Sigmoid colon (tissue), 4 donors: ENCODE measurements at regions not wholly inside any gene's neighbourhood (a gene's known extent, or its start where the extent isn't known, plus 50 kb on each side); places are given as distances from the start of the nearest gene placed in this dataset.

Experiments
- POLR2A ChIP-seq, 2 donors: fragments of 450-650 bp; IDR thresholded peaks; one replicate each; pipeline ENCODE4 v1.6.1; 2016; ENCODE audit warnings: antibody characterized with exemption in 2 of 2, mild to moderate bottlenecking in 2 of 2, moderate library complexity in 2 of 2
- POLR2AphosphoS5 ChIP-seq, 4 donors: sonication (generic); formaldehyde crosslinking; IDR thresholded peaks; one replicate each; pipeline ENCODE4 v1.6.1; 2017; ENCODE audit warnings: antibody characterized with exemption in 4 of 4
- TF ChIP-seq, protein P1 (sequence below), 4 experiments: fragments of 450-650 bp in 3 of 4; fragments of 200-600 bp in 1 of 4; IDR thresholded peaks; one replicate each; pipeline ENCODE4 v1.5.1; 2016 to 2019; ENCODE audit warnings: antibody characterized with exemption in 4 of 4, mild to moderate bottlenecking in 3 of 4, moderate library complexity in 2 of 4

DNA sequence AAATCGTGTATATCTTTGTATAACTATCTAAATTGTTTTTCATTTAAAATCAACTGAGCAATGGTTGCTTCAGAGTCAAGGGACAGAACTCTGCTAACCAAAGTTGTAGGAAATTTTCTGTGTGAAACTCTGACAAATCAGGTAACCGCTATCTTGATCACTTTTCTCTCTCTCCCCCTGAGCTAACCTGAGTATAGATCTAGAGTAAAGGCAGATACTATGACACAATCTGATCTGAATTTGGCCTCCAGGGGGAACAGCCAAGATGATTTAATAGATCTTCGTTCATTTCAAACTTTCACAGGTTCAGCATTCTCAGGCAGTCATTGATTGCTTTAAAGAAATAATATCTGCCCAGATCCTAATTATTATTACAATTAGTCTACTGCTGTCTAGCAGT lies 472.8 kb downstream of the NUF2 start:
- TF ChIP-seq POLR2A (IDR thresholded peaks at IDR 0.05) = no peak
- TF ChIP-seq POLR2AphosphoS5 (IDR thresholded peaks at IDR 0.05) = no peak
- TF ChIP-seq, protein P1, sequence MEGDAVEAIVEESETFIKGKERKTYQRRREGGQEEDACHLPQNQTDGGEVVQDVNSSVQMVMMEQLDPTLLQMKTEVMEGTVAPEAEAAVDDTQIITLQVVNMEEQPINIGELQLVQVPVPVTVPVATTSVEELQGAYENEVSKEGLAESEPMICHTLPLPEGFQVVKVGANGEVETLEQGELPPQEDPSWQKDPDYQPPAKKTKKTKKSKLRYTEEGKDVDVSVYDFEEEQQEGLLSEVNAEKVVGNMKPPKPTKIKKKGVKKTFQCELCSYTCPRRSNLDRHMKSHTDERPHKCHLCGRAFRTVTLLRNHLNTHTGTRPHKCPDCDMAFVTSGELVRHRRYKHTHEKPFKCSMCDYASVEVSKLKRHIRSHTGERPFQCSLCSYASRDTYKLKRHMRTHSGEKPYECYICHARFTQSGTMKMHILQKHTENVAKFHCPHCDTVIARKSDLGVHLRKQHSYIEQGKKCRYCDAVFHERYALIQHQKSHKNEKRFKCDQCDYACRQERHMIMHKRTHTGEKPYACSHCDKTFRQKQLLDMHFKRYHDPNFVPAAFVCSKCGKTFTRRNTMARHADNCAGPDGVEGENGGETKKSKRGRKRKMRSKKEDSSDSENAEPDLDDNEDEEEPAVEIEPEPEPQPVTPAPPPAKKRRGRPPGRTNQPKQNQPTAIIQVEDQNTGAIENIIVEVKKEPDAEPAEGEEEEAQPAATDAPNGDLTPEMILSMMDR (IDR thresholded peaks at IDR 0.05) = no peak
